Occipital lobe (tissue), 1 donor: ENCODE measurements at regions not wholly inside any gene's neighbourhood (a gene's known extent, or its start where the extent isn't known, plus 50 kb on each side); places are given as distances from the start of the nearest gene placed in this dataset.
"Not testable (repeated sequence)": the region's sequence is repeated elsewhere in the genome, so short reads cannot be mapped to it uniquely, and the experiment has no call there.

Experiments
- DNase-seq: peaks from one replicate; lab custom pipeline; 2025; lab: John Stamatoyannopoulos, UW

DNA sequence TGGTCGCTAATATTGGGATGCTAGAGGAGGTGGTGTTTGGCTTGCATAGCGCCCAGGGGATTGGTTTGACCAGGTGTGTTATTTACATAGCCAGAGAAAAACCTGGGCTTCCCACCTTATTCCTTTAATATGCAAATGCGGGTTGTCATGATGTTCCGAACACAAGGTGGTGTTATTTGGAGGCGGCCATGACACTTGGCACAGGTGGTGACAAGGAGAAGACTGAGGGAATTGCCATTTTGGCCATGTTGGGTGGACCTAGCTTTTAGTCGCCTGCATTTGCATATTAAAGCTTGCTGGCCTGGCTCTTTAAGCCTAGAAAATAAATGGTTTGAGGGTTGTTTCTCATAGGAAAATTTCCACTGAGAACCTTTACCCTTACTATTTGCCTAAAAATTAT lies 490.5 kb downstream of the SIPA1L2 start:
- no peak for DNase-seq

DNA sequence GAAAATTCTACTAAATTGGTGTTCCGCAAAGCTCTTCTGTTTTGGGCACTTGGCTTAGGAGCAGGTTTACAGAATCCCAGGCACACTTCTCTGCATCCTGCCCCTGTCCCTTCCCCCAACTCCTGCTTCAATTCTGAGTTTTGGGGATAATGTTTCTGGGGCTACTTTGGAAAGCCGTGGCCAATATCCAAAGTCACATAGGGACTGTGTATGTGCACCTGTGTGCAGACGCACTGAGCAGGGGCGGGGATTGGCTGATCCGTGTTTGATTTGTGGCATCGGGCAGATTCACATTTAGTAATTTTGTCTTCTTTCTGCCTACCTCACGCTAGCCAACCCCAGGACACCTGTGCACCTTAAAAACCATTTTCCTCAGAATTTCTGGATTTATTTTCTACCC lies 491.9 kb downstream of the SIPA1L2 start:
- no peak for DNase-seq

- DNase-seq: no peak
These were observed 492.9 kb downstream of the SIPA1L2 start for GRCh38 chr1:232137066-232137465.

- DNase-seq: no peak
These were observed 493.8 kb downstream of the SIPA1L2 start for GRCh38 chr1:232136136-232136535.

DNA sequence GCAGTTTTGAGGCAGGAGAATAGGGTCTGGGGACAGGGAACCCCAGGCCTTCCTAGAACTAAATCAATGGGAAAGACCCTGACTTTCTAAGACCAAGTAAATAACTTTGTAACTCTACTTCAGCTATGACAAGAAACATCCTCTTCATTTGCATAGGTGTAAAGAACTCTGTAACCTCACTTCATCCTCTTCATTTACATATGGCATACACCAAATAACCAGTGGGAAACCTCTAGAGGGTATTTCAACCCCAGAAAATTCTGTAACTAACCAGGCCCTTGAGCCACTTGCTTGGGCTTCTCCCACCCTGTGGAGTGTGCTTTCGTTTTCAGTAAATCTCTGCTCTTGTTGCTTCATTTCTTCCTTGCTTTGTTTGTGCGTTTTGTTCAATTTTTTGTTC lies 495.6 kb downstream of the SIPA1L2 start:
- DNase-seq: no peak

GRCh38 chr1:232132572-232132971 lies 497.4 kb downstream of the SIPA1L2 start:
- DNase-seq: no peak

DNA sequence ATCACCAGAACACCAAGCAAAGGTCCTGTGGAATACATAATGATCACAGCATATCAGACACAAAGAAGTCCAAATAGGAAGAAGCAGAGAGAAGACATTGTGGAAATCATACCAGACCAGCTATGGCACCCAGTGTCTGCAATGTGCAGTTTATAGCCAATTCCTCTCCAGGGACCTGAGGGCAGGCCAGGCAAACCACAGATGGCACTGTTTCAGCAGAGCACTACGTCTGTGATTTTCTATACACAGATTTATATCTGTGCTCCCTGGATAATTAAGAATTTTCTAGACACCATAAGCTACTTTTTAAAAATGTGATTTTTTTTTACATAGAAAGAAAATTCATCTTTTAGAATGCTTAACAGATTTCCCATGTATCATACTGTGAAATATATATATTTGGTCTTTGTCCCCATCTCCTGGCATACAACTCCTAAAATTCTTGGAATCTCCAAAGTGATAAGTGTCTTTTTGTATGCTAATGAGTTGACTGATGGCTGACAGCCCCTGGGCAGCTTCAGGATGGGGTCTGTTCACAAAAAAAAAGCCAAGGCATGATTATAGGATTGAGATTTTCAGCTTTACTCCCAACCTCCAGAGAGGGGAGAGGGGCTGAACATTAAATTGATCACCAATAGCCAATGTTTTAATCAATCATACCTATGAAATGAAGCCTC lies 498.1 kb downstream of the SIPA1L2 start:
- no peak for DNase-seq

- DNase-seq: no peak
These were observed 499.0 kb downstream of the SIPA1L2 start for GRCh38 chr1:232130815-232131480.

GRCh38 chr1:232127190-232127589 lies 500.6 kb downstream of the DISC1 start:
- no peak for DNase-seq

DNA sequence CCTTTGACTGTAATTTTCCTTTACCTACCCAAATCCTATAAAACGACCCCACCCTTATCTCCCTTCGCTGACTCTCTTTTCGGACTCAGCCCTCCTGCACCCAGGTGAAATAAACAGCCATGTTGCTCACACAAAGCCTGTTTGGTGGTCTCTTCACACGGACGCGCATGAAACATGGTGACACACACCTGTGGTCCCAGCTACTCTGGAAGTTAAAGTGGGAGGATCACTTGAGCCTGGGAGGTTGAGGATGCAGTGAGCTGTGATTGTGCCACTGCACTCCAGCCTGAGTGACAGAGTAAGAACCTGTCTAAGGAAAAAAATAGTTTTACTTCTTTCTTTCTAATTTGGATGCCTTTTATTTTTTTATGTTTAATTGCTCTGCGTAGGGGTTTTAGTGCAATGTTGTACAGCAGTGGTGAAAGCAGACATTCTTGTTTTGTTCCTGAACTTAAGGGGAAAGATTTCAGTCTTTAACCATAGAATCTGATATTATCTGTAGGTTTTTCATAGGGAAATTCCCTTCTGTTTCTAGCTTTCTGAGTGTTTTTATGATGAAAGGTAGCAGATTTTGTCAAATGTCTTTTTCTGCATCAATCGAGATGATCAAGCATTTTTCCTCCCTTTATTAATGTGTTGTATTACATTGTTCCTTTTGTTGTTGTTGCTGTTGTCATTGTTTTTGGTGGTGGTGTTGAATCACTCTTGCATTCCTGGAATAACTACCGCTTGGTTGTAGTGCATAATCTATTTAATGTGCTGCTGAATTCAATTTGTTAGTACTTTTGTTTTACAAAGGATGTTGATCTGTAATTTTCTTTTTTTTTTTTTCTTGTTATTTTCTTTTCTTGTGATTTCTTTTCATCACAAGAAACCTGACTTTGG lies 497.4 kb downstream of the DISC1 start:
- no peak for DNase-seq

DNA sequence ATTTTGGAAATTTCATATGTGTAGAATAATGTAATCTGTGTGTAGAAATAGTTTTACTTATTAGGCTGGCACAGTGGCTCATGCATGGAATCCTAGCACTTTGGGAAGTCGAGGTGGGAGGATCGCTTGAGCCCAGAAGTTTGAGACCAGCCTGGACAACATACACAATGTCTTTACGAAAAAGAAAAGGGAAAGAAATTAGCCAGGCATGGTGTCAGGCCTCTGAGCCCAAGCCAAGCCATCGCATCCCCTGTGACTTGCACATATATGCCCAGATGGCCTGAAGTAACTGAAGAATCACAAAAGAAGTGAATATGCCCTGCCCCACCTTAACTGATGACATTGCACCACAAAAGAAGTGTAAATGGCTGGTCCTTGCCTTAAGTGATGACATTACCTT lies 491.3 kb downstream of the DISC1 start:
- DNase-seq: not testable (repeated sequence)

GRCh38 chr1:232114985-232115384 lies 488.4 kb downstream of the DISC1 start:
- DNase-seq: no peak

GRCh38 chr1:232112076-232112475 lies 485.5 kb downstream of the DISC1 start:
- DNase-seq: no peak

DNA sequence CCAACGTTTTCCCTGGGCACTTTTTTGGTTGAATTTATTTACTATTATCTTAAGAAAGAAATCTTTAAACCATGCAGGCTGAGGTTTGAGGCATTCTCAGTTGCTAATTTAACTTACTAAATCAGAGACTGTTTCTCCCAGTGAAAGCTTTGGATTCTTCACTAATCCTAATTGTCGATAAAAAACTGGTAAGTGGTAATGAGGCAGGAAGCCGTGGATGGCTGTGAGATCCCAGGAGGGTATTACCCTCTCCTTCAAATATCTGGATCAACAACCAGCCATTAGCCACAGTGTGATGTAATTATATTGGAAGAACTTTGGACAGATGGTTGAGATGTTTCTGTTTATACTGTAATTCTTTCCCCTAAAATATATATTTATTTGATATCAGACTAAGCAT lies 485.0 kb downstream of the DISC1 start:
- no peak for DNase-seq

GRCh38 chr1:232110281-232111090 lies 483.9 kb downstream of the DISC1 start:
- DNase-seq: no peak

GRCh38 chr1:232109391-232109790 lies 482.8 kb downstream of the DISC1 start:
- DNase-seq: no peak

DNA sequence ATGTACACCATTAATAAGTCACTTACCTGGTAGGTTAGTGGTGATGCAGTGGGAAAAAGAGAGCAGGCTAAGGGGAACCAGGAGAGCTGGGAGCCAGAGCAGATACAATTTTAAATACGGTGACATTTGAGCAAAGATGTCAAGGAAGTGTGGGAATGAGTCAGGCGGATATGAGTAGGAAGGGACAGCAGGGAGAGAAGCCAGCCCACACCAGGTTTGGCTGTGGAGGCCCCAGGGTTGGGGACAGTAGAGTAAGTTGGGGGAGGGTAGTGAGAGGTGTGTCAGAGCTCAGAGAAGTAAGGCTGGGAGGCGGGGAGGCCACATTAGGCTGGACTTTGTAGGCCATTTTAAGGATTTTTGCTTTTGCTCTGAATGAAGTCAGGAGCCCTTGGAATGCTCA lies 482.0 kb downstream of the DISC1 start:
- no peak for DNase-seq

GRCh38 chr1:232106415-232106814 lies 479.8 kb downstream of the DISC1 start:
- no peak for DNase-seq

- no peak for DNase-seq
These were observed 479.0 kb downstream of the DISC1 start for GRCh38 chr1:232105561-232105960.

DNA sequence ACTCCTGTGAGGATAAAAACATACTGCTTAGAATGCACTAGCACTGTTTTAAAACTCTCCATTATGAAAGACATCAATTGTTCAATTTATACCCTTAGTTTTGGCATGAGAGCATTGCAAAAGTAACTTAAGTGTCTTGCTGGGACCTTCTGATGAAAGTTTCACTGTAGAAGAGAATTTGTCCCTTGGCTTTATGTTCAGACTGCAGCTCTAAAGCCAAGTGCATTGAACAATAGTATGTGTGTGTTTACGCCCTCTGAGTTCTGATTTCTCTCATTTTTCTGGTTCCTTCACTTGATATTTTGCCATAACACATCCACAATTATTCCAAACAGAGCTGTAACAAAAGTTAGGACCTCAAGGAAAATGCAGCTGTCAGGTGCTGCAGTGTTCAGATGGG lies 474.6 kb downstream of the DISC1 start:
- no peak for DNase-seq

DNA sequence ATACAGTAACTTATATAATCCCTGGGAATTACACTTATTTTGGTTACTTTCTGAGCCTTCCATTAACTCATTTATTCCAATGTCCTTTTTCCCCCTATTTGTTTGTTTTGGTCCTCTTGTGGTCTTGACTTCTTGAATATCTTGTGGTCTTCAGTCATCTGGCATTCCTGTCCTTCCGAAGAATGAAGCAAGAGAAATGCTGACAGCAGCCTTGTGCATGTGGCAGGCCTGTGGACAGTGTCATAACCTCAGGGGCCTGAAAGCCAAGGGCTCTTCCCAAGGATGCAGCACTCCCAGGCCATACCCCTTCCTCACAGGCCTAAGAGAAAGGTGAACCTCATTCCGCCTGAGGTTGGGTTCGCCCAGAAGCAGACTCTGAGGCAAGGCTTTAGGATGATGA lies 470.2 kb downstream of the DISC1 start:
- DNase-seq: no peak
